ENCODE measurements at regions not wholly inside any gene's neighbourhood (a gene's known extent, or its start where the extent isn't known, plus 50 kb on each side); places are given as distances from the start of the nearest gene placed in this dataset.
"Not testable (repeated sequence)": the region's sequence is repeated elsewhere in the genome, so short reads cannot be mapped to it uniquely, and the experiment has no call there.

- DNase-seq (ENCODE audit: low read depth) = no peak
Measured at GRCh38 chr1:70820396-70820795, 227.2 kb downstream of the PTGER3 start.

GRCh38 chr1:70820995-70821394, 226.6 kb downstream of the PTGER3 start:
- no peak for DNase-seq (ENCODE audit: low read depth)

GRCh38 chr1:70826428-70826827, 221.2 kb downstream of the PTGER3 start:
- DNase-seq (ENCODE audit: low read depth) = no peak

DNA sequence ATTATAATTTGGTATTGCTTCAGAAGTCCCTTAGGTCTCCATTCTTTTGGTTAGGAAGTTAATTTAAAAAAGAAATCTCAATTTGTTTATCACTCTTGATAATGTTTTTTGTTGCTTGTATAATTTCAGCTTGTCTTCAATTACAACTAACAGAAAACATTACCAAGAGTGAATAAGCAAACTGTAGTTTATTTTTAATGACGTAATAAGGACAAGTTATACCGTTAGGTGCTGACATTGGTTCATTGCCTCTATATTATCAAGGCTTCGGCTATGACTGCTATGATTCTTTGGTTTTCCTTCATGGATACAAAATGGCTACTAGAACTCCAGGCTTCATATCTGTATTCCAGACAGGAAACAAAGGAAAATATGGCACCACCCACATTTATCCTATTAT, 220.6 kb downstream of the PTGER3 start:
- DNase-seq (ENCODE audit: low read depth) = no peak

DNA sequence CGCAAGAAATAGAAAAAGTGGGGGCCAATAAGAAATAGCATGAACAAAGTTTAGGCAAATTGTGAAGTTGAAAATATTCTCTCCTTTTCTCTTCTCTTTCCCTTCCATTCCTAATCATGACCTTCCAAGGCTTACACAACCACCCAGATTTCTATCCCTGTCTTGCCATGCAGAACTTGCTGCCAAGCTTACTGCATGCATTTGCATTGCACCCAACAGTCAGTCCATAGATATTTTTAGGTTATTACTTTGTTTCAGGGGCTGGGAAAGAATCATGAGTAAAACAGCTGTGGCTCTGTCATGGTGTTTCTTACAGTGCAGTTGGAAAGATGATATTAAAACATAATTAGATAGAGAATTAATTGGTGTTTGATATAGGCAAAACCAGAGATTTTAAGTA, 219.4 kb downstream of the PTGER3 start:
- DNase-seq (ENCODE audit: low read depth) = no peak

- not testable (repeated sequence) for DNase-seq (ENCODE audit: low read depth)
Measured at GRCh38 chr1:70834365-70834764, 213.3 kb downstream of the PTGER3 start.

DNA sequence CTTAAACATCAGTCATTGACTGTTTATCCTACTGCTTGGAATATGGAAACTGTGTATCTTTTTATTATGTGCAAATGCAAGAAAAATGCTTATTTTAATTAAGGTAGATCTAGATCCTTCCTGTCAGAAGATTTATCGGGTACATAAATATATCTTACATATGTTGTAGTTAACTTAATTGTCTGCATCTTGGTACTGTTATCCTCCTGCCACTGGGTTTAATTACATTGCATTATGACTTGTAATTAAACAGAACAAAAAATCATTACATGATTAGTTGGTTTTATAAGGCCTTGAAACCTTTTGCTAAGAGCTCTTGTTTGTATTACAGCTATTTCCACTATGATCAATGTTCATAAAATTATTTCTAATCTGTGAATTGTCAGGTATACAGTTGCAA, 211.2 kb downstream of the PTGER3 start:
- DNase-seq (ENCODE audit: low read depth) = no peak

- peak; percentile 30 for DNase-seq (ENCODE audit: low read depth)
Measured at GRCh38 chr1:70840260-70840953, 207.2 kb downstream of the PTGER3 start.

GRCh38 chr1:70842562-70842961, 205.1 kb downstream of the PTGER3 start:
- no peak for DNase-seq (ENCODE audit: low read depth)

DNA sequence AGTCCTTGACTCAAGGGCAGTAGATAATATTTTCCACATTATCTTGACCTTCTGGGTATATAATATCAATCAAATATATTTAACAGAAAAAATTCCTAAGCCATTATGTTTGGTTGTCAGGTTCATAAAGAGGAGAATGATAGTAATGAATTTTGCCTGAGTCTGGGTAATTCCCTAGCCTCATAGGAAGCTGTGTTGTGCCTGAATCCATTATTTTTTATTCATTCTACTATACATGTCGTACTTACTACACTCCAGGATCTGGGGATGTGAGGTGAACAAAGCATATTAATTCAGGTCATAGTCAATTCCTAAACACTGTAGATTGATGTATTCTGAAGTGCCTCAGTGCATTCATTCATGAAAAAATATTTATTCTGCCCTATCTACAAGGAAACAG, 204.2 kb downstream of the PTGER3 start:
- DNase-seq (ENCODE audit: low read depth) = no peak

GRCh38 chr1:70847013-70847412, 200.6 kb downstream of the PTGER3 start:
- DNase-seq (ENCODE audit: low read depth) = no peak

DNA sequence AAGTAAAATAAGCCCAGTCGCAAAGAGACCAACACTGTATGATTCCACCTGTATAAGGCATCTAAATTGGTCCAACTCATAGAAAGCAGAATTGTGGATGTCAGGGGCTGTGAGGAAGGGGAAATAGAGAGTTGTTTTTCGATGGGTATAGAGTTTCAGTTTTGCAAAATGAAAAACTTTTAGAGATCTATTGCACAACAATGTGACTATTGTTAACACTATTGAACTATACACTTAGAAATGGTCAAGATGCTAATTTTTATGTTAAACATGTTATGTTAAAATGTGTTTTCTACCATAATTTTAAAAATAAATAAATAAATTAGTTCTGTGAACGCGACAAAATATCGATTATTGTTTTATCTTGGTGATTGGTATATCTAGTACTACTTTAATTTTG, 192.4 kb downstream of the PTGER3 start:
- no peak for DNase-seq (ENCODE audit: low read depth)

- no peak for DNase-seq (ENCODE audit: low read depth)
Measured at GRCh38 chr1:70856201-70856600, 191.4 kb downstream of the PTGER3 start.

DNA sequence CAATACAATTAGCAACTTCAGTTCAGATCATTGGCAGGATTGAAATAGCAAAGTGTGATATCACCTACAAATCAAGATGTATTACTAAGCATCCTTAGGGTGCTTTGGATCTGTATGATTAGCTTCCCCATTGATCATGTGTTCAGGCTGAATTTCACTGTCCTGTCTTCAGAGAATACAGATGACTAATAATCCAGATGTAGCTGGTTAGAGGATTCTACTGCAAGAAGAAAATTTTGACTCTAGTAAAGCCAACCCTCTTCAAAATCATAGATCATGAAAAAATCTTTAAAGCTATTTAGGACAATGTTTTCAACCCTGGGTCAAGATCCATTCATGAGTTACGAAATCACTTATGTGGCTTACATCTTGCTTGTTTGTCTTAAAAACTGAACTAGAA, 184.4 kb downstream of the PTGER3 start:
- DNase-seq (ENCODE audit: low read depth) = no peak

DNA sequence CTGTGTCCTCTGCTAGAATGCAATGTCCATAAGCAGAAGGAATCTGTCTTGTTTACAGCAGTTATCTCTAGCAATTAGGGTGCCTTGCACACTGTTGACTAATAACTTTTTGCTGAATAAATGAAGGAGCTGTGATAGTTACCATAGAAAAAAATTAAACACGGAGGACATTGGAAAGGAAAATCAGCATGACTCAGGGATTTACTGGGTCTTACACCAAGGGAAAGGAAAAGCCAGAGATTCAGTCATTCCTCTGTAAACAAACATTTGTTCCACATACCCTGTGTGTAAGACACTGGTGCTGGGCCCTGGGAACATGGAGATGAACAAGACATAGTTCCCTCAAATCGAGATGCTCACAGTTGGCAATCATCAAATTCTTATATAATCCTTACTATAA, 183.3 kb downstream of the PTGER3 start:
- peak; percentile 58 for DNase-seq (ENCODE audit: low read depth)

DNA sequence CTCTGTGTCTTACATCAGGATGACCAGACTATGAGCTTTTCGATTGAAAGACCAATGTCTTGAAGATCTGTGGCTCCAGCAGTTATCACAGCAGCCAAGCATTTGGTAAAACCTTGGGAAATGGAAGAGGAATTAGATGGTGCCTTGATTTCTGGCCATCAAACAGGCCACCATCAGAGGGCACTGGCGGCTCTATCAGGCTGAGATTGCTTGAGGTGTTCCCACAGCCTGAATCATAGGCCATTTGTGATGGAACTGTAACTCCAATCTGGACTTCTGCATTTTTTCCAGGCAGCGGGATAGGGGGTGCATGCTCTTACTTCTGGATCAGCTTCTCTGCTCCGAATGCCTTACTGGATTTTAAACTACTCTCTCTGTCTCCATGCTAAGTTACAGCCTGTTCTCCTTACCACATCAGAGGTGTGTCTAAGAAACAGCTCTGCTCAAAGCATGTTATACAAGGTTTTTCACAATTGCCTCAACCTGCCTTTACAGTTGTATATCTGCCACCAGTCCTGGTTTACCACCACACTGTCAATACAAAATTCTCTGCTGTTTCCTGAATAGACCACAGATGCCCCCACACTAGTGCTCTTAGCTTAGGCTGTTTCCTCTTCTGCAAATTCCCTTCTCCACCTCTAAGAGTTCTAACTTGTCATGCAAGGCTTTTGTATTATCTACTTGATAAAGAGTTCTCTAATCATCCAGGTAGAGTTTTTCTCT, 180.9 kb downstream of the PTGER3 start:
- DNase-seq (ENCODE audit: low read depth) = no peak

- no peak for DNase-seq (ENCODE audit: low read depth)
Measured at GRCh38 chr1:70871790-70872189, 175.8 kb downstream of the PTGER3 start.

- DNase-seq (ENCODE audit: low read depth) = no peak
Measured at GRCh38 chr1:70874063-70874462, 173.6 kb downstream of the PTGER3 start.

DNA sequence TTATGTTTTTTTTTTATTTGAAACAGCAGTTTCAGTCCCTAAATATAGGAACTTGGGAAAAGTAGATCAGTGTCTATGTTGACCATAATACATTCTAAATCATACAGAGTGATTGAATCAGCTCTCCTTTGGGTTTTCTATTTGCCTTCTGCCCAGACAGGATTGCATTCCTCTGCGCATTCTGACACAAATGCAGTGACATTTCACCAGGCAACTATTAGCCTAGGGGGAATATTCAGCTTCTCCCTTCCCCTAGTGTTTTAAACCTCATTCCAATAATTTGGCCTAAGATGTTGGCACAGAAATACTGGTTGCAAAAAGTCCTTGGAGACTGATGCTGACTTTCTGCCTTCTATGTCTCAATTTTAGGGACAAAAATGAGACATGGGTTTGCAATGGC, 172.8 kb downstream of the PTGER3 start:
- peak; percentile 41 for DNase-seq (ENCODE audit: low read depth)

- no peak for DNase-seq (ENCODE audit: low read depth)
Measured at GRCh38 chr1:70877343-70877742, 170.3 kb downstream of the PTGER3 start.

GRCh38 chr1:70887936-70888335, 159.7 kb downstream of the PTGER3 start:
- DNase-seq (ENCODE audit: low read depth) = no peak

GRCh38 chr1:70888722-70889121, 158.9 kb downstream of the PTGER3 start:
- DNase-seq (ENCODE audit: low read depth) = no peak

DNA sequence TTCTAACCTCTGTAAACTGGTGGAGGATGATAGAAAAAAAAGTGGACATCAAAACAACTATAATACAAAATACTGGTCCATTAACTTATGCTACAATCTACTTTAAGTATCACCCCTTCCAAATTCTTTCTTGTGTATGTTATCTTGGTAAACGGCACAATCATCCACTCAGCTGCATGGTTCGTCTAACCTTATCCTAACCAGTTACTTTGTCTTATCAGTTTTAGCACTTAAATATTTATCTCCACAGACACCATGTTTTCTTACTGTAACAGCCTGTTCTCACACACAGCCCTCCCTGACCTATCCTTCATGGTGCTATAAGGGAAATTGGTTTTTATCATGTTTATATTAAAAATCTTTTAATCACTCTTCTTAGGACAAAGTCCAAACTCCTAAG, 157.2 kb downstream of the PTGER3 start:
- no peak for DNase-seq (ENCODE audit: low read depth)
